Small intestine (tissue), 7 donors: ENCODE measurements at regions not wholly inside any gene's neighbourhood (a gene's known extent, or its start where the extent isn't known, plus 50 kb on each side); places are given as distances from the start of the nearest gene placed in this dataset.

Experiments
- DNase-seq, 2 donors: peaks; one replicate each; pipeline versions ENCODE4 v3.0.0 to v3.0.0-alpha.2; 2013
- FAIRE-seq: peaks from 2 replicates; lab custom pipeline; 2012; peaks lifted over from hg19 to GRCh38; lab: Jason Lieb, UNC
- H3K27ac ChIP-seq, 3 donors: one replicate each; pipeline ENCODE4 v1.5.1; 2013; ENCODE audit warnings: low read length in 2 of 3, mild to moderate bottlenecking in 2 of 3, control low read depth in 1 of 3, inconsistent platforms in 1 of 3, low read depth in 1 of 3, moderate library complexity in 1 of 3
- H3K27me3 ChIP-seq, 3 donors: one replicate each; pipeline ENCODE4 v1.6.1; 2013; ENCODE audit warnings: low read length in 3 of 3, inconsistent platforms in 1 of 3; ENCODE audit not compliant: control insufficient read depth in 3 of 3, insufficient read depth in 3 of 3
- H3K36me3 ChIP-seq, 3 donors: one replicate each; pipeline ENCODE4 v1.6.1; 2013; ENCODE audit warnings: low read length in 3 of 3, inconsistent platforms in 1 of 3, low read depth in 1 of 3, mild to moderate bottlenecking in 1 of 3, moderate library complexity in 1 of 3; ENCODE audit not compliant: control insufficient read depth in 3 of 3, insufficient read depth in 2 of 3
- H3K4me1 ChIP-seq, 3 donors: one replicate each; pipeline ENCODE4 v1.6.1; 2013; ENCODE audit warnings: low read length in 2 of 3, inconsistent platforms in 1 of 3, low read depth in 1 of 3, mild to moderate bottlenecking in 1 of 3, moderate library complexity in 1 of 3; ENCODE audit not compliant: control insufficient read depth in 3 of 3, insufficient read depth in 2 of 3
- H3K4me3 ChIP-seq, 3 donors: one replicate each; pipeline ENCODE4 v1.5.1; 2013; ENCODE audit warnings: low read length in 3 of 3, control low read depth in 1 of 3, inconsistent platforms in 1 of 3, low read depth in 1 of 3, mild to moderate bottlenecking in 1 of 3, moderate library complexity in 1 of 3
- H3K9me3 ChIP-seq, 2 donors: one replicate each; pipeline ENCODE4 v1.6.1; 2013; ENCODE audit warnings: low read depth in 1 of 2, low read length in 1 of 2; ENCODE audit not compliant: control insufficient read depth in 2 of 2, insufficient read depth in 1 of 2
- WGBS, 3 donors: extraction: QIAGEN DNeasy Blood & Tissue Kit; methylation state at CpG; one replicate each; pipeline ENCODE4 v1.1.7; 2013; 5-methylcytosine and 5-hydroxymethylcytosine counted together
- donor health status: healthy with polysubstance abuse.
- donor health status: control.
- donor health status: control.
- donor health status: Bipolar disorder and iron deficiency.
- donor health status: healthy.

GRCh38 chr14:85380881-85381280 lies 149.1 kb upstream of the FLRT2 start:
- Histone ChIP-seq H3K27me3 (no peaks in the 10 kb centered on the region), H3K9me3 (no peaks in the 10 kb centered on the region), H3K27ac (no peak overlapping the region), H3K4me3 (no peak overlapping the region), H3K4me1 (no peaks in the 10 kb centered on the region), H3K36me3 (no peaks in the 10 kb centered on the region)
- WGBS, 3 donors = 74 to 82% (median 76%) methylated on average over 8 of the region's 8 CpGs
- FAIRE-seq (no peak), DNase-seq (no peak)

- Histone ChIP-seq H3K4me1 (no peaks in the 10 kb centered on the region), H3K9me3 (no peaks in the 10 kb centered on the region), H3K4me3 (no peak overlapping the region), H3K36me3 (no peaks in the 10 kb centered on the region), H3K27me3 (no peaks in the 10 kb centered on the region), H3K27ac (no peak overlapping the region)
- DNase-seq = no peak
- FAIRE-seq = no peak
- 83 to 94% (median 83%) methylated on average over 1 of the region's 1 CpG for WGBS, 3 donors
Measured at GRCh38 chr14:85382341-85382740, 147.6 kb upstream of the FLRT2 start.

GRCh38 chr14:85387181-85387580 lies 142.8 kb upstream of the FLRT2 start:
- no peaks in the 10 kb centered on the region for H3K27me3 ChIP-seq
- no peaks in the 10 kb centered on the region for H3K4me1 ChIP-seq
- FAIRE-seq (no peak), DNase-seq (no peak)
- no peaks in the 10 kb centered on the region for H3K9me3 ChIP-seq
- H3K36me3 ChIP-seq = no peaks in the 10 kb centered on the region
- 55 to 74% (median 62%) methylated on average over 3 of the region's 3 CpGs for WGBS, 3 donors
- H3K4me3 ChIP-seq = no peak overlapping the region
- H3K27ac ChIP-seq = no peak overlapping the region

- H3K36me3 ChIP-seq = no peaks in the 10 kb centered on the region
- 66 to 75% (median 71%) methylated on average over 5 of the region's 5 CpGs for WGBS, 3 donors
- FAIRE-seq (no peak), DNase-seq (no peak)
- H3K4me3 ChIP-seq = no peak overlapping the region
- no peaks in the 10 kb centered on the region for H3K4me1 ChIP-seq
- H3K27me3 ChIP-seq = no peaks in the 10 kb centered on the region
- no peaks in the 10 kb centered on the region for H3K9me3 ChIP-seq
- no peak overlapping the region for H3K27ac ChIP-seq
Measured at GRCh38 chr14:85390236-85390635, 139.7 kb upstream of the FLRT2 start.

GRCh38 chr14:85391455-85391854 lies 138.5 kb upstream of the FLRT2 start:
- DNase-seq = no peak
- H3K9me3 ChIP-seq = no peaks in the 10 kb centered on the region
- no peak overlapping the region for H3K4me3 ChIP-seq
- H3K27me3 ChIP-seq = no peaks in the 10 kb centered on the region
- no peak for FAIRE-seq
- no peaks in the 10 kb centered on the region for H3K36me3 ChIP-seq
- H3K27ac ChIP-seq = no peak overlapping the region
- 84 to 93% (median 88%) methylated on average over 3 of the region's 3 CpGs for WGBS, 3 donors
- H3K4me1 ChIP-seq = no peaks in the 10 kb centered on the region

GRCh38 chr14:85391892-85392291 lies 138.1 kb upstream of the FLRT2 start:
- Histone ChIP-seq H3K4me3 (no peak overlapping the region), H3K27ac (no peak overlapping the region), H3K36me3 (no peaks in the 10 kb centered on the region), H3K27me3 (no peaks in the 10 kb centered on the region), H3K4me1 (no peaks in the 10 kb centered on the region), H3K9me3 (no peaks in the 10 kb centered on the region)
- DNase-seq (no peak), FAIRE-seq (no peak)
- 65 to 70% (median 67%) methylated on average over 3 of the region's 3 CpGs for WGBS, 3 donors

- WGBS, 3 donors = 44 to 59% (median 56%) methylated on average over 2 of the region's 2 CpGs
- H3K4me1 ChIP-seq = no peaks in the 10 kb centered on the region
- no peaks in the 10 kb centered on the region for H3K27me3 ChIP-seq
- H3K27ac ChIP-seq = no peak overlapping the region
- no peak for FAIRE-seq
- H3K9me3 ChIP-seq = no peaks in the 10 kb centered on the region
- no peak overlapping the region for H3K4me3 ChIP-seq
- no peaks in the 10 kb centered on the region for H3K36me3 ChIP-seq
- no peak for DNase-seq
Measured at GRCh38 chr14:85399186-85399585, 130.8 kb upstream of the FLRT2 start.

GRCh38 chr14:85400678-85401077 lies 129.3 kb upstream of the FLRT2 start:
- H3K4me3 ChIP-seq = no peak overlapping the region
- no peaks in the 10 kb centered on the region for H3K27me3 ChIP-seq
- 76 to 84% (median 78%) methylated on average over 3 of the region's 3 CpGs for WGBS, 3 donors
- FAIRE-seq (no peak), DNase-seq (no peak)
- no peaks in the 10 kb centered on the region for H3K9me3 ChIP-seq
- H3K36me3 ChIP-seq = no peaks in the 10 kb centered on the region
- H3K4me1 ChIP-seq = no peaks in the 10 kb centered on the region
- no peak overlapping the region for H3K27ac ChIP-seq

- Histone ChIP-seq H3K9me3 (no peaks in the 10 kb centered on the region), H3K4me1 (no peaks in the 10 kb centered on the region), H3K36me3 (no peaks in the 10 kb centered on the region), H3K27ac (no peak overlapping the region), H3K27me3 (no peaks in the 10 kb centered on the region), H3K4me3 (no peak overlapping the region)
- FAIRE-seq (no peak), DNase-seq (no peak)
- 3 to 36% (median 4%) methylated on average over 1 of the region's 1 CpG for WGBS, 3 donors
Measured at GRCh38 chr14:85401384-85401783, 128.6 kb upstream of the FLRT2 start.
